IPS DF 4.7 (cell line): ENCODE measurements at regions not wholly inside any gene's neighbourhood (a gene's known extent, or its start where the extent isn't known, plus 50 kb on each side); places are given as distances from the start of the nearest gene placed in this dataset.

ENCODE experiments used
- DNase-seq: peaks from one replicate; pipeline ENCODE4 v3.0.0-alpha.2; 2013; ENCODE audit warnings: low spot score; ENCODE audit errors: extremely low read depth

- no peak for DNase-seq
Observed at GRCh38 chrX:99719140-99719539, 690.9 kb downstream of the PCDH19 start.

DNA sequence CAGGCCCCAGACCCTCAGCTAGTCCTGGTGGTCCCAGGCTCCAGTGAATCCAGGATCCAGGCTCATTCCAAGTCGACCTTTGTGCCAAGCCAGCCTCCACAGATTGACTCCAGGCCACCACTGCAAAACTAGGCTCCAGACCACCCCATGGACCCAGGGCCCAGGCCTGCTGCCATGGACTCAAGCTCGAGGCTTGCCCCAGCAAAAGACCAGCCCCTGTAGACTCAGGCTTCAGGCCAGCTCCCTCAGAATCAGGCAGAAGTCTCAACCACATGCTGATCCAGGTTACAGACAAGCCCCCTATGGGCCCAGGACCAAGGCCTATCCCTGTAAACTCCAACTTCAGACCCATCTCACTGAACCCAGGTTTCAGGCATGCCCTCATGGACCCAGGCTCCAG lies 692.4 kb downstream of the PCDH19 start:
- DNase-seq, result no peak

DNA sequence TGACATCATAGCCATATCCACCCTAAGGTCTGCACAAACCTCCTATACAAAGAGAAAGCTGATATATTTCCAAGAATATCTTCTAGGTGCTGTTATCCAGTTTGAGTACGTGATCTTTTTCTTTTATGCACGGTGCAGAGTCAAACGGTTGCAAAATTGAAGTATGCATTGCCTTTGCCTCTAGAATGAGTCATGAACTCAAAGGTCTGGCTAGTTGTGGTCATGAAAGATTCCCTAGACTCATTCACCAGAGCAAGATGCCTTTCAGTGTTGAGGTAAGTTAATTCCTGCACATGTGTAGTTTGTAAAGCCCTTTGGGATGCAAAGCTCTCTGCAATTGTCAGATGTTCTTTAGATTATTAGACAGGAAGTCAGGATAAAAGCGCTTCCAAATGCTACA lies 704.4 kb downstream of the PCDH19 start:
- no peak for DNase-seq

DNA sequence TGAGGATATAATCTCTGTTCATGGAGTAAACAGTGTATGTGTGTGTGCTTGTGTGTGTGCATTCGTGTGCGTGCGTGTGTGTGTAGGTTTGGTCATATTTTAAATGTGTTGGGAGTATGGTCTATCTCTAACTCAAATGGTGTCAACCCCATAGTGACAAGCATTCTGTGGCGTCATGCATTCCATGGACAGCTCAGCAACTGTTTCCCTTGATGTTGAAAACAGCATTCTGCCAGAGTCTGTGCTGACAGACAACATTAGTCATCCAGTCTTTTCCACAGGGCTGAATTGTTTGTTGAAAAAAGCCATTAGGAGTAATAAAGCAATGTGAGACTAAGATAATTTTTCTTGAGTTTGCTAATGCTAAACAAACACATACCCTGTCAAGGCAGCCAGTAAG lies 706.6 kb downstream of the PCDH19 start:
- DNase-seq, result no peak

DNA sequence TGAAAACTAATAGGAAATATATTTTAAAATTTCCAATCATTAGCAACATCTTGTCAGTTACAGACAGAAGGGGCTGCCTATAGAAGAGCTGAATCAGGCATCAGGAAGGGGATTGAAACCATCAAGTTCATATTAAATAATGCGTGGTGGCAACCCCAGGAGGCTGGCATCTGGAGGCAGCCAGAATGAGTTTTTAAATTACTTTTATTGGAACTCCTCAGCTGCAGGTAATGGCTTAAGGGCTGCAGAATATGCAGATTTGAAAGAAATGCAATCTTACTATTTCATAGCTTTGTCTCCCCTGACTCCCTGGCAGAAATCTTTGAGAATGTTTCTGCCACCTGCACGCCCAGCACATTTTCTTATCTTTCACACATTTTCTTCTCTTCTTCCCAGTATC lies 711.6 kb downstream of the PCDH19 start:
- no peak for DNase-seq

DNA sequence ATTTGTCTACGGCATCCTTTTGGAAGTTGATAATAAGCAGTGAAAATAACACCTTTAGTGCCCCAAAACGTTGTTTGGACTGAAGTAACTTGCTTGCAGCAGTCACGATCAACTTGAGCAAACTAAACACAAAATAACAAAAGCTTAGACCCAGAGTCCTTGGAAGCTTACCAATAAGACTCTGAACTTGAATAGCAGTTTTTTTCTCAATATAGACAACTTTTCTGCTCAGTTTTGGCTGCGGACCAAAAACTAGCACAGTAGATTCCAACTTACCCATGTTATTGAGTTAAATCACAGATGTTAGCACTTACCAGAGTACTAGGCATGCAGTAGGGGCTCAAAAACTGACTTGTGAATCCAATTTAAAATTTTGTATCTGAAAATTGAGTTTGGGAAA lies 746.9 kb downstream of the PCDH19 start:
- DNase-seq, result no peak

DNA sequence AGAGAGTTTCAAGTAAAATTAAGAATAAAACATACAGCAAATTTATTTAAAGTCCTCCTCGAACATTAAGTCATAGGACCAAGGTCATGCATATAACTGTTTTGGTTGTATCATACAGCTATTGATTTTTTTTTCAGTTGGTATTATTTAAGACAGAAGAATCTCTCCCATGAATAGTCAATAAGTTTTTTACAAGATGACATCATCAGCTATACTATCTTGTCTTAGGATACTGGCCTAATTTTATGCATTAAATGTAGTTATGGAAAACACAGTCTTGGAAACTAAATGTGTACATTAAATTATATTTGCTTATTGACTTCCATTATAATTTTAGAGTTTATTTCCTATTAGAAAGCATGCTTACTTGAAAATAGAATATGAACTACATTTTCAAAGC lies 755.9 kb downstream of the PCDH19 start:
- no peak for DNase-seq

- no peak for DNase-seq
Observed at GRCh38 chrX:99653352-99653751, 756.7 kb downstream of the PCDH19 start.

DNA sequence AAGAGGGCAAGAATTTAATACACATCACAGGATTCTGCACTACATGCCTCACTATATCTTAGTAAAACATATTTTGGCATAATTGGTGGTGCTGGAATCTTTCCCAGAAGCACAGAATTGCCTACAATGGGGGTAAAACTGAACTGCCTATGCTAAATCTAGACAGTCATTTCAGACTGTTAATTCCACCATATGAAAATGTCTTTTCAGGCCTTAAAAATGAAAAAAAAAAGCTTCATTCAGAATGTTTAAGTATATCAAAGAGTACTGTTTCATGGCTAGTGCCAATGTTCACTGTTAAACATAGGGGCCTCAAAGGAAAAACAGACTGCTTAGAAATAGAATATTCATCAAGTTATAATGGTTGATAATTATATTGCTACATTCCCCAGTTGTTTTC lies 797.0 kb downstream of the PCDH19 start:
- DNase-seq, result no peak

- no peak for DNase-seq
Observed at GRCh38 chrX:99603091-99603814, 806.8 kb downstream of the PCDH19 start.

DNA sequence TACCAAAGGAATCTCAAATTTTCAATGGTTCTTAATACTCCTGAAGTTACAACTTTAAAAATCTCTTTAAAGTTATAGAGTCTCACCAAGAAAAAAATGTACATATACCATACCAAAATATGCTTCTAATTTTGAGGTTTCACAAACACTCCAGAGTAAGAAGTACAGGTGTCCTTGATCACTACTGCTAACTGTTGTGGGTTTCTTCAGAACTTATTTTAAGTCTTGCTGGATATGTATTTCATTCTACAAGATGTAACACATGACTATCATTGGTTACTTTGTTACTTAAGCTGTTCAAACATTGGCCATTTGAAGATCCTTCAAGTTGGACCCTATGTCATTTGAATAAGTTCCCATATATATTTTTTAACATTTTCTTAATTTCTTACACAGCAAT lies 808.0 kb downstream of the PCDH19 start:
- DNase-seq, result no peak

DNA sequence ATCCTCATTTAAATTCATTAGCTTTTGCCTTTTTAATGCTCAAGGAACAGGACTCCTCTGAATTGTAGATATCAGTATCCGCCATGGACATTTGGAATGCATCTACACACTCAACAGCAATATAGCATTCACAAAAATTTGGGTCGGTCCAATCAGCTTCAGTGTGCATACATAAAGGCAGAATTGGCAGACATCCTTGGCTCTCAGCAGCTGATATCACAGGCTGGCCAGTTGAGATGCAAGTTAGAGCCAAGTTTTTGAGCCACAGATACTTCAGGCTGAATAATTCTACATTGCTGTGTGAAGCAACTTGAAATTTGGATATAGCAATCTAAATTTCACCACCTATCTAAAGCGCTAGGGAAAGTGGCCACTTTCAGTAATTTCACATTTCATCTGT lies 821.1 kb downstream of the PCDH19 start:
- DNase-seq, result no peak

GRCh38 chrX:99572711-99573110 lies 837.4 kb downstream of the PCDH19 start:
- DNase-seq, result no peak

GRCh38 chrX:99549381-99549780 lies 860.7 kb downstream of the PCDH19 start:
- no peak for DNase-seq

GRCh38 chrX:99522450-99522849 lies 887.6 kb downstream of the PCDH19 start:
- DNase-seq, result no peak

- DNase-seq, result no peak
Observed at GRCh38 chrX:99507768-99508167, 902.3 kb downstream of the PCDH19 start.

DNA sequence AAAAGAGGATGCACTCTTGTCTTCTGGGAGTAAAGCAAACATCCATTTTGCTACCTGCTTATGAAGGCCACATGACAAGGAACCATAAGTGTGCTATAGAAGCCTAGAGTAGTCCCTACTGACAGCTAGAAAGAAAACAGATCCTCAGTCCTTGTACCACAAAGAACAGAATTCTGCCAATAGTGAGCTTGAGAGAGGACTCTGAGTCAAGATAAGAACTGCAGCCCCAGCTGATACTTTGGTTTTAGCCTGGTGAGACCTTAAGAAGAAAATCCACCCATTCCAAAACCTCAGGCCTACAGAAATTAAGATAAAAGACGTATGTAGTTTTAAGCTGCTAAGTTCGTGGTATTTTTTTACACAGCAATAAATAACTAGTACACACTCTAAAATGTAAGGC lies 914.6 kb downstream of the PCDH19 start:
- DNase-seq, result no peak

DNA sequence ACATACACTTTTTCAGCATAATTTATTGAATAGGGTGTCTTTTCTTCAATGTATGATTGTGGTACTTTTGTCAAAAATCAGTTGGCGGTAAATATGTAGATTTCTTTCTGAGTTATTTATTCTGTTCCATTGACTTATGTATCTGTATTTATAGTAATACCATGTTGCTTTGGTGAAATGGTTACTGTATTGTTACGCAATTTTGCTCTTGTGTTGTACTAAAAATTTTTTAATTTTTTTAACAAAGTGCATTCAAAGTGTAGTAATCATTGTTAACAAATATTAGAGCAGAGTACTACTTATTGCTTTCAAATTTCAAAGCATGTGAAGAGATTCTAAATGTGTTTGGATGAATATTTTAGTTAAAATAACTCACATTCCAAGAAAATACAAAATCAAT lies 915.4 kb downstream of the PCDH19 start:
- no peak for DNase-seq

GRCh38 chrX:99480728-99481127 lies 929.3 kb downstream of the PCDH19 start:
- no peak for DNase-seq

DNA sequence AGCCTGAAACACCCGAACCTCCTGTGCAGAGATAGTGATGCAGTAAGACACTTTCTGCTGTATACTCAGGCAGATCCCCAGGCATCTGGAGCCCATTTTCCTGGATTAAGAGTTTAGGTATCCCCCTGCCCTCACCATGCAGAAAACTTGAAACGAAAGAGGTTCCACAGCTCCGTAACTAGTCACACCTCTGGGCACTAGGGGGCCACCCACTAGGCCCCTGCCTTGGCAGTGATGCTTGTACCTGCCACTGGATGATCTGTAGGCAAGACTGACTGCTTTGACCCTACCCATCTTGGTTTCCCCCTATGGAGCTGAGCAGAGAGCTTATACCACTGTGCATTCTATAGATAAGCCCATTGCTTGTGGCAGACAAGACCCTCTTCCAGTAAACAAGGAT lies 940.6 kb downstream of the PCDH19 start:
- DNase-seq, result no peak

DNA sequence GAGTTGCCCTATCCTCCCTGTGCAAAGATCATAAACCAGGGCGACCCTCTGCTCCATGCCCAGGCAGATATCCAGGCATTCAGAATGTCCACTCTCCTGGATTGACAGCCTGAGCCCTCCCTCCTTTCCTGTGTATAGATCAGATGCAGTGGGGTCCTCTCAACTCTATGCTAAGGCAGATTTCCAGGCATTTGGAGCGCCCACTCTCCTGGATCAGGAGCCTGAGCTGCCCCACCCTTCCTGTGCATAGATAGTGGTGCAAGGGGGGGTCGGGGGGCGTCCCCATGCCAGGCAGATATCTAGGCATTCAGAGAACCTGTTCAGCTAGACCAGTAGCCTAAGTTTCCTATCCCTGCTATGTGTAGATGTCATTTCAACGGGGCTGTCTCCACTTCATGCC lies 941.1 kb downstream of the PCDH19 start:
- DNase-seq, result no peak

- no peak for DNase-seq
Observed at GRCh38 chrX:99461223-99461622, 948.9 kb downstream of the PCDH19 start.

- no peak for DNase-seq
Observed at GRCh38 chrX:99445336-99445735, 964.7 kb downstream of the PCDH19 start.

- DNase-seq, result no peak
Observed at GRCh38 chrX:99421796-99422195, 988.3 kb downstream of the PCDH19 start.
